ENCODE measurements at regions not wholly inside any gene's neighbourhood (a gene's known extent, or its start where the extent isn't known, plus 50 kb on each side); places are given as distances from the start of the nearest gene placed in this dataset.

DNA sequence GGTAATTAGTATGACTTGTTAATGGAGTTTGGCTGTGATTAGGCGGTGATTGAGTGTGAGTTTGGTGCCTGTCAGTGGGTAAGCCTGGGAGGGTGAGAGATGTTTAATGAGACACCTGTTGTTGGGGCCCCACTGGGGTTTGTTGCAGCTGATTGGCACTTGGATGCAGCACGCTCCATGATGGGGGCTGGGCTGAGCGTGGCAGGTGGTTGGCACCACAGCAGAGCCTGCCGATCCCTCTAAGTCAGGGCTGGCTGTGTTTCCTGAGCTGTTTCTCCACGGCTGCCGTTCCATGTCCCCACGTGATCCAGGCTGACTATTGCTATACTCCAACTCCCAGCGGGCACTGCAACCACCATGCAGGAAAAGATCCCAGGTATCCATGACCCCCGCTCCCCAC lies 93.5 kb upstream of the ARRDC4 start:
- no peaks in the 10 kb centered on the region for H3K9me3 ChIP-seq (replicated peaks; ENCODE audit: control insufficient read depth, insufficient read depth, low read depth, low read length)
- H3K36me3 ChIP-seq (ENCODE audit: control insufficient read depth, insufficient read depth, low read length), result no peaks in the 10 kb centered on the region
- peaks cover 18% of the 10 kb centered on the region; the same call in 2 of the 3 replicates for H3K79me2 ChIP-seq (ENCODE audit: control insufficient read depth, insufficient read depth, low read length)
- no peaks in the 10 kb centered on the region; a peak in 2 of 5 replicates for H3K4me1 ChIP-seq (replicated peaks in 1 of 2; ENCODE audit: control insufficient read depth in 2 of 2, insufficient read depth in 2 of 2, low read length in 2 of 2)
- H3K4me2 ChIP-seq (ENCODE audit: insufficient read depth, low read length), result no peak overlapping the region
- POLR2A ChIA-PET, result no interaction called here
- FAIRE-seq, result no peak
- DNase-seq (ENCODE audit: extremely low read depth in 1 of 4, low spot score in 3 of 4), result no peak
- CTCF ChIA-PET (ENCODE audit: low intra/inter-chr PET ratio), result no interaction called here
- no peaks in the 10 kb centered on the region for H3K9me1 ChIP-seq (ENCODE audit: control insufficient read depth, insufficient read depth, low read length)
- H3K9ac ChIP-seq (ENCODE audit: insufficient read depth in 1 of 2, low read depth in 2 of 2, low read length in 2 of 2), result no peak overlapping the region
- H4K20me1 ChIP-seq (replicated peaks; ENCODE audit: control insufficient read depth, insufficient read depth, low read length), result no peaks in the 10 kb centered on the region; the same call in 1 of the 2 replicates
- BruUV-seq (replicated peaks), result no TSS peak
- H2AFZ ChIP-seq (ENCODE audit: low read depth, low read length), result no peak overlapping the region
- intact Hi-C loops (cut with micrococcal nuclease) (no loop called here), in situ Hi-C loops (cut with MboI) (no loop called here)
- no peak for ATAC-seq
- TF ChIP-seq ZFX (CRISPR knock-in tag; IDR thresholded peaks at IDR 0.05) (no peak), ZNF778 (CRISPR knock-in tag; IDR thresholded peaks at IDR 0.05) (no peak)
- H3K27me3 ChIP-seq (ENCODE audit: control insufficient read depth in 2 of 2, insufficient read depth in 2 of 2, low read length in 2 of 2), result no peaks in the 10 kb centered on the region
- 47% methylated on average over 5 of the region's 9 CpGs for WGBS (ENCODE audit: insufficient coverage, low coverage, missing lambda C conversion rate)
- no peak overlapping the region for H3K27ac ChIP-seq (ENCODE audit: extremely low read depth, low read depth, low read length)
- no peak overlapping the region for H3K4me3 ChIP-seq

DNA sequence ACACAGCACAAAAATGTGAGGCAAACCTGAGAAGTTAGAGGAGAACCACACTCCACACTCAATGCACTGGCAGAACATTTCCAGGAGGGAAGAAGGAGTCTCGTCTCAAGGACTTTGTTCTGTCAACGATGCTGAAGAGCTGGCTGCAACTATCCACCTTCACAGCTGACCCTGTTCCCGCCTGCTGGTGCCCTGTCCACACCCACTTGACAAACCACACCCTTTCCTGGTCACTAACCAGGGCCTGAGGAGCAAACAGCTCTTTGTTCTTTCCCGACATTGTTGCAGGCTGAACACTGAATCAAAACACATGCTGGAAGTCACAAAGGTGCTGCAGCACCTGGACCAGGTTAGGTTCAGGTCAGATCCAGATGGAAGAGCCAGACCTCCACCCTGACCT lies 92.6 kb upstream of the ARRDC4 start:
- Histone ChIP-seq H3K9me3 (replicated peaks; ENCODE audit: control insufficient read depth, insufficient read depth, low read depth, low read length) (no peaks in the 10 kb centered on the region), H3K4me1 (replicated peaks in 1 of 2; ENCODE audit: control insufficient read depth in 2 of 2, insufficient read depth in 2 of 2, low read length in 2 of 2) (no peaks in the 10 kb centered on the region; a peak in 2 of 5 replicates), H3K4me2 (ENCODE audit: insufficient read depth, low read length) (no peak overlapping the region), H2AFZ (ENCODE audit: low read depth, low read length) (no peak overlapping the region), H3K9me1 (ENCODE audit: control insufficient read depth, insufficient read depth, low read length) (no peaks in the 10 kb centered on the region), H3K4me3 (no peak overlapping the region), H3K36me3 (ENCODE audit: control insufficient read depth, insufficient read depth, low read length) (no peaks in the 10 kb centered on the region), H3K9ac (ENCODE audit: insufficient read depth in 1 of 2, low read depth in 2 of 2, low read length in 2 of 2) (no peak overlapping the region), H4K20me1 (replicated peaks; ENCODE audit: control insufficient read depth, insufficient read depth, low read length) (no peaks in the 10 kb centered on the region; the same call in 1 of the 2 replicates), H3K79me2 (ENCODE audit: control insufficient read depth, insufficient read depth, low read length) (peaks cover 26% of the 10 kb centered on the region), H3K27ac (ENCODE audit: extremely low read depth, low read depth, low read length) (no peak overlapping the region), H3K27me3 (ENCODE audit: control insufficient read depth in 2 of 2, insufficient read depth in 2 of 2, low read length in 2 of 2) (no peaks in the 10 kb centered on the region)
- intact Hi-C loops (cut with micrococcal nuclease), result no loop called here
- BruUV-seq (replicated peaks), result no TSS peak
- POLR2A ChIA-PET, result no interaction called here
- CTCF ChIA-PET (ENCODE audit: low intra/inter-chr PET ratio), result no interaction called here
- in situ Hi-C loops (cut with MboI), result no loop called here
- FAIRE-seq (no peak), ATAC-seq (peak; percentile 79), DNase-seq (ENCODE audit: extremely low read depth in 1 of 4, low spot score in 3 of 4) (no peak)
- TF ChIP-seq, protein P1, sequence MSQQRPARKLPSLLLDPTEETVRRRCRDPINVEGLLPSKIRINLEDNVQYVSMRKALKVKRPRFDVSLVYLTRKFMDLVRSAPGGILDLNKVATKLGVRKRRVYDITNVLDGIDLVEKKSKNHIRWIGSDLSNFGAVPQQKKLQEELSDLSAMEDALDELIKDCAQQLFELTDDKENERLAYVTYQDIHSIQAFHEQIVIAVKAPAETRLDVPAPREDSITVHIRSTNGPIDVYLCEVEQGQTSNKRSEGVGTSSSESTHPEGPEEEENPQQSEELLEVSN (IDR thresholded peaks at IDR 0.05; ENCODE audit: borderline replicate concordance in 1 of 2, extremely low read depth in 1 of 2, insufficient read depth in 1 of 2, insufficient read length in 1 of 2, low read depth in 1 of 2, low read length in 1 of 2, poor library complexity in 1 of 2, severe bottlenecking in 1 of 2), result peak in 1 of 2 experiments; percentile 35
- TF ChIP-seq, protein P2, sequence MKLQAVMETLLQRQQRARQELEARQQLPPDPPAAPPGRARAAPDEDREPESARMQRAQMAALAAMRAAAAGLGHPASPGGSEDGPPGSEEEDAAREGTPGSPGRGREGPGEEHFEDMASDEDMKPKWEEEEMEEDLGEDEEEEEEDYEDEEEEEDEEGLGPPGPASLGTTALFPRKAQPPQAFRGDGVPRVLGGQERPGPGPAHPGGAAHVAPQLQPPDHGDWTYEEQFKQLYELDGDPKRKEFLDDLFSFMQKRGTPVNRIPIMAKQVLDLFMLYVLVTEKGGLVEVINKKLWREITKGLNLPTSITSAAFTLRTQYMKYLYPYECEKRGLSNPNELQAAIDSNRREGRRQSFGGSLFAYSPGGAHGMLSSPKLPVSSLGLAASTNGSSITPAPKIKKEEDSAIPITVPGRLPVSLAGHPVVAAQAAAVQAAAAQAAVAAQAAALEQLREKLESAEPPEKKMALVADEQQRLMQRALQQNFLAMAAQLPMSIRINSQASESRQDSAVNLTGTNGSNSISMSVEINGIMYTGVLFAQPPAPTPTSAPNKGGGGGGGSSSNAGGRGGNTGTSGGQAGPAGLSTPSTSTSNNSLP (IDR thresholded peaks at IDR 0.05; ENCODE audit: borderline replicate concordance, low read depth, low read length), result no peak
- WGBS (ENCODE audit: insufficient coverage, low coverage, missing lambda C conversion rate), result 42% methylated on average over 4 of the region's 4 CpGs

Data from K562 (cell line).